HUDEP-2 (cell line): ENCODE measurements at regions not wholly inside any gene's neighbourhood (a gene's known extent, or its start where the extent isn't known, plus 50 kb on each side); places are given as distances from the start of the nearest gene placed in this dataset.
A peak's percentile ranks its signal among the peaks of the same experiment; 100 is the strongest.

Experiments used
- DNase-seq, 76 experiments: peaks; one replicate each; lab custom pipeline; 2025; ENCODE audit not compliant: unreplicated experiment in 76 of 76; lab: John Stamatoyannopoulos, UW

DNA sequence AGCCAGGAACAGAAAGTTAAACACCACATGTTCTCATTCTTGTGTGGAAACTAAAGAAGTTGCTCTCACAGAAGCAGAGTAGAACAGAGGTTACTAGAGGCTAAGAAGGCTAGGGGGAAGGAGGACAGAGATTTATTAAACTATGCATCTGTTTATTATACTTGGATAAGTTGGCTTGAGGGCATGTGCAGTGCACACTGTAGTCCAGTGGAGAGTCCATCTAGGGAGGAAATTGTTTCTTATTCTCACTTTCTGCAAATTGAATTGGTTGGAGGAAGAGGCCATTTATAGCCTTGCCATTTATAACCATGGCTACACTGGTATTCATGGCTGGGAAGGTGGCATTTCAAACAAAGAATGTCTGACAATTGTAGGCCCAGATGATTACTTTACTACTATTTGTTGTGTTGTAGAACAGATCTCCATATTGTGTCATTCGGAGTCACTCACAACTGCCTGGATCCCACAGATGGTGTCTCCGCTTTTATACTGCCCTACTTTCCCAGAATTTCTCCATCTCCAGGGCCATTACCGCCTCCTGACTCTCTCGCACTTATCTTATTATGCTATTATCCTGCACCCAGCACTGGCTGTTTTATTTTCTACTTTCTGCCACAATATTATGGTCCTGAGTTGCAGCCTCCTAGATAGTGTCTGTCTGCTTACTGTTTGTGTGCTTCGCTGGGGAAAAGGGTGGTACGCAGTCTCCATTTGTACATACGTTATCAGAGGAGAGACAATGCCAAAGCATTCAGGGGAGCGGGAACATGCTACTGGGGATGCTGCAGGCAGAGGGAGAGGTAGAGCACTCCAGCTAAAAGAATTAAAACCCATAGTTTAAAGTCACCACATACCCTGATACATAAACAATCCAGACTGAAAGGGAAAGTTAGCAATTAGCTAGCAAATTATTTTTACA, 169.3 kb upstream of the BLID start:
- DNase-seq = no peak

DNA sequence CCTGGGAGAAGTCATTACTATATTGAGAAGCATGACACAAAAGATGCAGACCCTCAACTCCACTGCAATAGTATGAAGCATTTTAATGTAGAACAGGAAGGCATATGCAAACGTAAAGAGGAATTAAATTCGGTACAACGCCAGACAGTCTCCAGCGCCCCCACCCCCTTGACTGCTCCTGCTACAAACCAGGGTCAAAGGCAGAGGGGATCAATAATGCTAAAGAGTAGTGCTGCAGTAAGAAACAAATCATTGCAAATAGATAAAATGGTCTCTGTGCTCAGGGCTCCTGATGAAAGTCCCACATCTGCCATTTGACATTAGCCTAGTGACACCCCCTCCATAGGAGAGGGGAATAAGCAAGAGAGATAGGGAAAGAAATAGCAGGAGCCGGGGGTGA, 164.9 kb upstream of the BLID start:
- no peak for DNase-seq

DNA sequence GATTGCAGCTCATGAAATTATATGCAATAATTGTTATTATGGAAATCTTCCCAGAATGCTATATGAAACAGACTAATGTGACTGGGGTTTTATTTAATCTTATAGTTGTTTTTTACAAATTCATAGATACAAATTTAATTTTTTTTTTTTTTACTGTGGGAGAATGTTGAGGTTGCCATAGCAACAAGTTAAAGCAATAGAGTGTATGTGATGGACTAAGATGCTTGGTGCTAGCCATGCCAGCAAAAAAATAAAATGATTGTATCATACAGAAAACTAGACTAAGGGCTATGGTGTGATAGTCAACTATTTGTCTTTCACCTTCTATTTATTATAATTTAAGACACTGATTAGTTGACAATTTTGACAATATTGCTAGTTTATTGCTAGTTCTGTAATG, 163.2 kb upstream of the BLID start:
- DNase-seq = no peak

DNA sequence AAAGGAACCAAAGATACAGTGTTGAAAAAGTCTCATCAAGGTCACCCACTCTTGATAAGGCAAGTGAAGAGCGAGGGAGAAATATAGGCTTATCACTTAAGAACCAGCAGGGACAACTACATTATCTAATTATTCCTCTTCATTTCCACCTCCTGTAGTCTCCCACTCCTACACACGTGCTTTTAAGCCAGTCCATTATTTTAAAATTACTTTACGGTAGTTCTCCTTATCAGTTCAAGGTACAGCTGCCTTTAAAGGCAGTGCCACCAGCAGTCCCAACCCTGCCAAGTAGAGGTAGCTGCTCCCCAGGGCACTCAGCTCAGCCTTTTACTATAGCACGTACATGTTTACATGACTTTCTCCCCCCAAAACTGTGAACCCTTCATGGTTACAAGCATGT, 161.5 kb upstream of the BLID start:
- DNase-seq = peak in 12 of 76 experiments; percentile 1 to 66 (median 37)

DNA sequence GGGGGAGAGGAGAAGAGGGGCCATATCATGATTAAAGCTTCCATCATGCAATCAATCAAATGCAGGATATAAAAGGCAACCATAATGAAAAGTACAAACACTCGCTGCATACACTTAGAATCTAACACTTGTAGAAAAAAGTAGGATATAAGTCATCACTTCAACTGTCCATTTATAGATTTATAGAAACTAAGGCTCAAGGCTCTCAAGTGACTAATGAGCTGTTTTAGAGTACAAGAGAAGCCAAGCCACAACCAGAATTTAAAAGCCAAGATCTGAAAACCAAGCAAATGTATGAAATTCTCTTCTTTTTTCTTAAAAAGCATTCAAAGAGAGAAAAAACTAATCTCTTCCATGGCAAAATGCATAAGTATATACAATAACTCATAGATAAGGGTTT, 160.2 kb upstream of the BLID start:
- DNase-seq = no peak

DNA sequence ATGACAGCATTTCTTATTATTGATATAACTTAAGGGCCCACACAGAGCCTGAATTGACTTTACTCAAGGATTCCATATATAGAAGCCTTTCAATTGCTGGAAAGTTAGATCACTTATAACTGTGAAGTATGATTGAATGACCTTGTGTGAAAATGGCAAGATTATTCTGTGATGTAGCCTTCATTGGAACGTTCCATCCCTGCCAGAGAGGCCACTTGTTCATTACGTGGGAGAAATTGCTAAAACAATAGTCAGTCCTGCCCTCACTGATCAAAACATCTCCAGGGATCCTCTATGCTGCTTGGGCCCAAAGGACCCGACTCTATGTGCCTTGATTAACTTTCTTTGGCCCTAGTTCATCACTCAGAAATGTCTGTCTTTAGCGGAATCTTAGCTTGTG, 159.5 kb upstream of the BLID start:
- no peak for DNase-seq

DNA sequence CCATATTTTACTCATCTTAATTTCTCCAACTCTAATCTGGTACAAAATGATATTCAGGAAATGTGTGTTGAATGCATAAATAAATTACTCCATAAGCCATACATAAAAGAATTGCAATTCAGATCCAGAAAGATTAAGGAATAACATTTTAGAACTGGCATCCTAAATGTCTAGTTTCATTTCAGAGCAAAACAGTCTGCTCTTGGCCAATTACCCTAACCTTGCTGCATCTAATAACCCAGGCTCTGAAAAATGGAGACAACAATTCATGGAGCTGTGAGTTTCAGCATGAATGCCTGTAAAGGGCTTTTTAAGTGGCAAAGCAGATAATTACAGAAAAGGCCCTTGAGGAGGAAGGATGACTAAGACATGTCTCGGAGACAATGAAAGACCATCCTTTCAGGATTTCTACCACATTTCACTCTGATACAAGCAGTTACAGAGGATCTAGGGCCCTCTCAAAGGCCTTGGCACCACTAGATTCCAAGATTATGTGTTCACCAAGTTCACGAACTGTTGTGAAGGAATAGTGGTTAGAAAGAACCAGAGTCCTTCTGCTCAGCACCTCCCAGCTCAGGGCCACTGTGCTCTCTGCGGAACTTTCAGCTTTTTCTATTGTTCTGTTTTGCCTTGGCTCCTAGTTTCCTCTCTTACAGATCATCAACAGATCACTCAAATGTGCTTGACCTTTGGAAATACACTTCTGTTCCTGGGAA, 157.6 kb upstream of the BLID start:
- DNase-seq = no peak

DNA sequence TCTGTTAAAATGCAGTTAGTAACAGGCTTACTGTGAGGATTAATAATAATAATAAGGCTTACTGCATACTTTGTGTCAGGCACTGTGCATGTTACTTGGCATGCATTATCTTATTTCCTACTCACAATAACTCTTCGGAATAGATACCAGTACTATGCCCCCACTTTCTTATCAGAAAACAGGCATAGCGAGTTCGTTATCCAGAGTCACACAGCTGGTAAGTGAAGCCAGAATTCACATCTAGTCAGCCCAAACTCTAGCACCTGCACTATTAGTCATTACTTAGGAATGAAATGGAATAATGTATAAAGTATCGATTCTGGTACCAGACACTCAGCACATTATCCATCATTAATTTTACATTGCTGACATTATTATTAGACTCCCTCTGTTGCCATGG, 155.7 kb upstream of the BLID start:
- peak in 9 of 76 experiments; percentile 1 to 45 (median 13) for DNase-seq

DNA sequence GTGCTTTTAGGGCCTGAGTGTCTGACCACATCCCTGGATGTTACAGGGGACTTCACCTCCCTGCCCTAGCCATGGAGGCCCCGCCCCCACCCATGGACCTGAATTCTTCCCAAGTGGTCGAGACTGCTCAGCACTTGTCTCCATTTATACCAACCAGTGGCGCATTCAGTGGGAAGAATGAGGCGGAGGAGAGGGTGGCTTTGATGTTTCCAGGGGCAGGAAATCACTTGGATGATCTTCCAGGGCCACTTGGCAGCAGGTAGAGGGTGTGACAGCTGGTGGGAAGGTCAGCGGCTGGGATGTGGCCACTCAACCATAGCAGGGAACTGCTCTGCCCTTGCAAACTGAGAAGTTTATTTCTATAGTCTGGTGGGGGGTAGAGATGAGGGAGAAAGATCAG, 155.1 kb upstream of the BLID start:
- no peak for DNase-seq

DNA sequence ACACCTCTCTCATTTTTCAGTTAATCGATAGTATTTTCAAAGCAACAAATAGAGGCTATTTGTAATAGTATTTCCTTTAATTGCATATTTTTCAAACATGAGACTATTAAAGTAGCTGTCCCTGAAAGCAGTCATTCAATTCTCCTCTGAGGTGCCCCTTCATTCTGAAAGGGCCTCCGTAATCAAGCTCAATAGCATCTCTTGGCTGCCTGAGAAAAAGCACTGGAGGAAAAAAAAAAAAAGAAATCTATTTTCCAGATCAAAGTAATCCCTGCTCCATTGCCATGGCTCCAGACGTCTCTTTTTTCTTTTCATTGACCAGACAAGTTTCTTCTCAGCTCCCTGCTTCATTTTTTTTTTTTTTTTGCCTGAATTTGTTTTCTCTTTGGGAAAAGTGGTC, 154.5 kb upstream of the BLID start:
- DNase-seq = no peak

DNA sequence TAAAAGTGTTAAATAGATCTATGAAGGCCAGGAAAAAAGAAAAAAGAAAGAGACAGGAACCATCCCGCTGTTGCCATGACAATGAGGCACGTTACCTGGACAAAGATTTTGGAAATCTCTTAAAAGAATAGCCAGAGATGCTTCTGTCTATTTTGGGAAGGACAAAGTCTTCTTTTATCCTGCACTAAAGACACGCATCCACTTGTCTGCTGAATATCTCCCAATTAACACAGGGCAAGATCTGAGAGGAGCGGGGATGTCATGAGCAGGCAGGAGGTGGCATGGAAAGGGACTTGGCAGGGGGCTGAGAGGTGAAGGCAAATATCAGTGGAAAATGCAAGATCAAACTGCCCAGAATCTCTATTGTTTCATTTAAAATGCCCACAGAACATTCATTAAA, 153.8 kb upstream of the BLID start:
- no peak for DNase-seq

DNA sequence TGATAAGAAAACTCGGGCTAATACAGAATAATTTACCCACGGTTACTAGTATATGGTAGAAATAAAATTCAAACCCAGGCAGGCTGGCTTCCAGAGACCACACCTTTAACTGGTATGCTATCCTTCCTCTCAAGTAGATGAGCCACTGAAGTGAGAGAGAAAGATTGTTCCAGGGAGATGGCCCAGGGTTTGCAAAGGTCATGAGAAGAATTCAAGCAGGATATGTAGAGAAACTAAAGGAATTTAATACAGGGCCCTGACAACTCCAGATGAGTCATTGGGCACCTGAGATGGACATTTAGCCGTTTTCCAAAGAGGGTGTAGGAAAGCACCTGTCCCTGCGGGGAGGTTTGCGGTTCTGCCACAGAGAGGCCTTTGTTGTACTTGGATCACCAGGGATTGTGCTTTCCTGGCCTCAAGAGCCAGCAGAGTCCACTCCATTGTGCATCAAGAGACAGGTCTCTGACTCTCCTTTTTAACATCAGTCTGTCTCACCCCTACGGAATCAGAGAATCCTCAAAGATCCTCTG, 152.7 kb upstream of the BLID start:
- no peak for DNase-seq

DNA sequence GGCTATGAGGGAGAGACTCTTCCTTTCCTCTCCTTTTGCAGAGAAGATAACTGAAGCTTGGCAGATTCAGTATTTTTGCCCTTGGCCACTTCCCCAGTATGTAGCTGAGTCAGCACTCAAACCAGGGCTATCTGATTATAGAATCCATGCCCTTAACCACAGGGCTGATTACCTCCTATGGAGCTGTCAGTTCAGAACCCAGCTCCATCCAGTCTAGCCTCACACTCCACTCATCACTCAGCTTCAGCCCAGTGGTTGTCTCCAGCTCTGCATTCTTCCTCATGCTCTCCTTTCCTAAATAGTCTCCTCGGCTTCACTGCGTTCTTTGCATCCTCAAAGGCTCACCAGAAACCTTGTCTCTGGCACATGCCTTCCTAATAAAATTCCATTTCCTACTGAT, 151.6 kb upstream of the BLID start:
- peak in 39 of 76 experiments; percentile 3 to 80 (median 37) for DNase-seq

DNA sequence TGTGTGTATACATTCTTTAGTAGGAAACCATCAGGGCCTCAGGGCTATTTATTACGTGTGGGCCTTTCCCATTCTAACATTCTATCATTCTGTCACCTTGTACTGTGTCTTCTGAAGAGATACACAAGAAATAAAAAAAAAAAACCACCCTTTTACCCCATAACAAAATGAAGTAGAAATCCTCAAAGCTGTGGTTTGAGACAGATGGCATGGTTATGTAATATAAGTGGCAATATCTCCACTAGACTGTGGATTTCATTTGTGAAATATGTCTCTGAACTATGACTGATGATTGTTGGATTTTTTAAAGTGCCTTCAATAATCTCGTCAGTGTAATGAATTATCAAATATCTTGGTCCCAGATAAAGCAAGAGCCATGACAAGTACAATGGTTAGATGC, 150.0 kb upstream of the BLID start:
- no peak for DNase-seq

DNA sequence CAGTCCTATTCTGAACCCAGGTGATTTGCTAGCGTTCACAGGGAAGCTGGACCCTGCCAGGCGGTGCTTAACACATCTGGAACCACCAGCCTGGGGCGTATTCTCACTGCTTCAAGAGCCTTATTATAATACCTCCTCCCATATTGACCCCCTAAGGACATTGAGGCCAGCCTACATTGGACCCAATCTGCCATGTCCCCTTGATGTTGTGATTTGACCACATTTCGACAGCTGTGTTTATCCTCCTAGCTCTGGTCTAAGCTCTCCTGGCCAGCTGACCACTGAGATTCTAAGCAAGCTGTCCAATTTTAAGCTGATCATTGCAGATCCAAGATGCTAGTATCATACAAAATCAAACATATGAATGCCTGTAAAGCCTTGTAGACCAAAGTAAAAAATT, 148.1 kb upstream of the BLID start:
- no peak for DNase-seq

DNA sequence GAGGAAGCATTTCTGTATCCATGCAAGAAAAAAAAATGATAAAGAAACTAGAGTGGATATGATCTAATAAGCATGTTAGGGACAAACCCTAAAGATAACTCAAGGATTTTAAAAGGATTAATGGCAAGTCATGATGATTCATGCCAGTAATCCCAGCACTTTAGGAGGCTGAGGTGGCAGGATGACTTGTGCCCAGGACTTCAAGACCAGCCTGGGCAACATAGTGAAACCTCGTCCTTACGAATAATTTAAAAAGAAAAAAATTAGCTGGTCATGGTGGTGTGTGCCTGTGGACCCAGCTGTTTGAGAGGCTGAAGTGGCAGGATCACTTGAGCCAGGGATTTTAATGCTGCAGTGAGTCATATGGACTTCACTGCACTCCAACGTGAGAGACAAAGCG, 145.5 kb upstream of the BLID start:
- DNase-seq = no peak

DNA sequence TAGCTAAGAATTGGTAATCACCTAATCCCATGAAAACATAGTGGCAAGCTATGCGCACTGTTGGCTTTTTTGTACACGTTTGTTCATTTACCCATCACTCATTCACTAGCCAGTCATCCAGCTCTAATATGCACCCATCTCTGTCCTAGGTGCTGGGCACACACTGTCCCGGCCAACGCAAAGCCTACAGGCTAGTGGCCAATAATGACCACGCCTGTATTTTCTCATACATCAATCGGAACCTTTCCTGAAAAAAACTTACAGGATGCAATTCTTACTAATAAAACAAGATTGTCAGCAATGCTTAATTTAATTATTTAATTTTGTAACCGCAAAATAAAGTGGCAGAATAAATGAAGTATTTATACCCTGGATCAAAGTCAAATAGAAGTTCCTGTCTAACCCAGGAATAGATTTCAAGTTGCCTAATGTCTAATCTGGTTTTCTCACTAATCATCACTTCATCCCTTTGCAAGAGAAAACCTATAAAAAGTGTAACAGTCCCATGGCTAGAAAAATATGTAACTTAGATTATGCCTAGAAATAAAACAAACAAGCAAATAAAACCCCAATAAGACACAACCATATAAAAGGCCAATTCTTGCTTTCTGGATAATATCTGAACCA, 143.3 kb upstream of the BLID start:
- no peak for DNase-seq

DNA sequence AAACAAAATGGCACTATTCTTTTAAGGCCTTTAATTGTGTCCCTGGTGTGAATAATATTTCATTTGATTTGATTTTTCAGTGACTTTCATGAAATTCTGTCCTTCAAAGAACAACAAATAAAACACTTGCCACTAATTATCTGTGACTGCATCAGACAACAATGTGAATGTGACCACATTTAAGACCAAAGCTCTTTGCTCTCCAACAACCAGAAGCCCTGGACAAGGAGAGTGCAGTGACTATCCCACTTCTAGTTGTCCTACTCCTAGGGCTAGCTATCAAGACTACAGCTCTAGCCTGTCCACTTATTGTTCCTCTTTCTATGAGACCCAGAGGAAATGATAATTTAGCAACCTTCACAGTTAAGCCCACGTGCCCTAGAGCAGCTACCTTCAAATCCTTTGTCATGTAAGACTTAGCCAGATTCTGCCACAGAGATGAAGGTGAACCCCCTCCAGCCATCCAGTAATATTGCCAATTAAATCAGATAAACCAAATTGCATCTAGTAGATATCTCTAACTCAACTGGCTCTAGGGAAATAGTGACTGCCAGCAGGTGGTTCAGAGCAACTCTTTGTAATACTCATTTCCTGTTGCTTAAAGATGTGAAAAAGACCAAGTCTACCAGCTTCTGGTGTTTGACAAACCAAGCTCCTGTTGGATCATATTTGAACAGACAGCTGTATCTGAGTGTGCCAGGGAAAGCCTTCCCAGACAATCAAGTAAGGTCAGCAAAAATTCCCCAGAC, 142.6 kb upstream of the BLID start:
- DNase-seq = no peak

DNA sequence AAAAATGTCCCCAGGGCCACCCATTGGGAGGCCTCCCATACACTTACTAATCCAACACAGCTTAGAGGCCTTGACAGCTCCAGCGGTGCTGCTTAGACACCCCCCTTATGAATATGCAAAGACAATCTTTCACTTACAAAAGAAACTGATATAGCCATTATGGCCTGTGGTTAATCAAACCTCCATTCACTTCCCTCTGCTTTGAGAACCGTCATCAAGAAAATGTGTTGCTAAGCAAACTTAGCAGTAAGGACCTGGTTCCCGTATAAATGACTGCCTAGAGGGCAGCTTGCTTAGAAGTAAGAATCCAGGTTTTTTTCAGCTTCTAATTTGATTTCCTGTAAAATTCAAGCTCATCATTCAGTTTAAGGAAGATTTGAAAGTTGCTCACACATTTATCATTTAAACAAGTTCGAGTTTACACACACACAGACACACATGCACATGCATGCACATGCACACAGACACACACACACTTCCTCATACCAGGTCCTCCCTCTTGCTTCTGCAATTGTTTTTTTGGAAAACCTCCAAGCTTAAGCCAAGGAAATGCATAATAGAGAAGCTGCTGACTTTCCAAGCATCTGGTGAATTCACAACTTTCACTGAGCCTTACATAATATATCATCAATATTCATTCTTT, 137.7 kb upstream of the BLID start:
- DNase-seq = no peak

DNA sequence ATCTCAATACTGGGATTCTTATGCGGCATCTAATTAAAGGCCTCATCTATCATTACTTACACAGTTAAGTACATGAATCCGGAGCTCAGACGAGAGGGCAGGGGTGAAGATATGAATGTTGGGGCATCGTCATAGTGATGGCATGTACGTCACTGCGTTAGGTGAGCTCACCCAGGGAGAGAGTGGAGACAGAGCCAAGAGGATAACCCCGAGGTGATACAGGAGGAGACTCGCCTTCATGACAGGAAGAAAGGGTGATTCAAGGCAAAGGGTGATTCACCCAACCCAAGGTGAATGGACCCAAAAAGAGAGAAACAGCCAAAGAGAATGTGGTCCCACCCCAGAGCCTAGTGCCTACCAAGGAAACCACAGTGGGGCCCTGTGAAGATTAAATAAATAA, 132.9 kb upstream of the BLID start:
- DNase-seq = no peak
